ENCODE measurements at regions not wholly inside any gene's neighbourhood (a gene's known extent, or its start where the extent isn't known, plus 50 kb on each side); places are given as distances from the start of the nearest gene placed in this dataset.
A peak's percentile ranks its signal among the peaks of the same experiment; 100 is the strongest.

DNA sequence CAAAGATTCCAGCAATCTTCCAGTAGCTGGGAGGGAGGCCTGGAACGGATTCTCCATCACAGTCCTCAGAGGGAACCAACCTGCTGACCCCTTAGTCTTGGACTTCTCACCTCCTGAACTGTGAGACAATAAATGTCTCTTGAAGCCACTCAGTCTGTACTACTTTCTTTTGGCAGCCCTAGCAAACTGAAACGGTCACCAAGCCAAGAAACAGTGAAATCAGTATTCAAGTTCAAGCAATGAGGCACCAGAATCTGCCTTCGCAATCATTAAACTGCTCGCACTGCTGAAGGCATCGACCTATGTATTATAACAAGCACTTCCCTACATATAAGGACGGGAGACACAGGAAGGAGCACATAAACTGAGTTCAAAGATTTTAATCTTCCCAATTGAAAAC, 120.6 kb upstream of the PUM3 start:
- Histone ChIP-seq H2BK120ac (ENCODE audit: low read depth, low read length) (no peak overlapping the region), H2AK5ac (ENCODE audit: low read length, severe bottlenecking) (no peak overlapping the region), H3K14ac (ENCODE audit: low read length in 2 of 2) (no peak overlapping the region), H3K27me3 (ENCODE audit: control insufficient read depth in 1 of 2, insufficient read depth in 1 of 2, low read length in 2 of 2) (peaks cover 0 to 10% of the 10 kb centered on the region in 2 experiments), H3K9ac (ENCODE audit: low read length) (peak overlapping the region; percentile 38), H3K4ac (ENCODE audit: low read depth in 1 of 2, low read length in 2 of 2) (no peak overlapping the region), H3K4me2 (ENCODE audit: low read length, poor library complexity, severe bottlenecking) (no peak overlapping the region), H3K27ac (ENCODE audit: low read length, poor library complexity, severe bottlenecking) (no peak overlapping the region), H3K9me3 (ENCODE audit: control insufficient read depth, low read length) (no peaks in the 10 kb centered on the region), H3K18ac (ENCODE audit: low read depth in 1 of 2, low read length in 2 of 2) (no peak overlapping the region), H3K4me1 (ENCODE audit: control insufficient read depth, insufficient read depth, low read depth, low read length) (no peaks in the 10 kb centered on the region), H4K91ac (ENCODE audit: low read length) (no peak overlapping the region), H3K23ac (ENCODE audit: low read length in 2 of 2) (no peak overlapping the region), H4K8ac (ENCODE audit: low read length) (no peak overlapping the region), H2BK12ac (ENCODE audit: low read length in 2 of 2) (no peak overlapping the region), H3K36me3 (ENCODE audit: control insufficient read depth in 1 of 2, insufficient read depth in 2 of 2, low read depth in 1 of 2, low read length in 2 of 2) (no peaks in the 10 kb centered on the region), H2BK5ac (ENCODE audit: low read depth, low read length, poor library complexity, severe bottlenecking) (no peak overlapping the region), H2BK15ac (ENCODE audit: low read depth, poor library complexity, severe bottlenecking) (no peak overlapping the region), H3K79me1 (replicated peaks; ENCODE audit: low read length, poor library complexity, severe bottlenecking) (no peaks in the 10 kb centered on the region), H2AFZ (ENCODE audit: low read depth, low read length) (no peak overlapping the region), H3K4me3 (ENCODE audit: insufficient read depth in 1 of 2, low read depth in 1 of 2, low read length in 2 of 2) (no peak overlapping the region)
- no peak for DNase-seq
- WGBS, result 44% methylated on average over 5 of the region's 6 CpGs

DNA sequence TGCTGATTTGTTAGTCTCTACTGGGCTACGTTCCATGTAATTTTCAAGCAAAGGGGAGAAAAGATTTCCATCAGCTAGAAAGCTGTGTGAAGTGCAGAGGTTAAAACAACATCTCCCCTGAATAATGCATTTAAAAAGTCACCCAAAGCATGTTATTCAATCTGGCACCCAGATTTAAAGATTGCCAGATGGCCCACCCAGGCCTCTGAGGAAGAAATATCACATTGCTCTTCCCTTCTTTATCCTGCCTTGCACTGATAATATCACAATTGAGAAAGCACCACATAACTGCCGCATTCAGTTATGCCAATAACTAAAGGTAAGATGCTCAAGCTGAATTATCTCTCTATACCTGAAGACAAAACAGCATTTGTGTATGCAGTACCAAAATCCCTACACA, 119.4 kb upstream of the PUM3 start:
- Histone ChIP-seq H2BK5ac (ENCODE audit: low read depth, low read length, poor library complexity, severe bottlenecking) (no peak overlapping the region), H3K4ac (ENCODE audit: low read depth in 1 of 2, low read length in 2 of 2) (no peak overlapping the region), H2AK5ac (ENCODE audit: low read length, severe bottlenecking) (no peak overlapping the region), H2BK120ac (ENCODE audit: low read depth, low read length) (no peak overlapping the region), H2BK15ac (ENCODE audit: low read depth, poor library complexity, severe bottlenecking) (no peak overlapping the region), H4K91ac (ENCODE audit: low read length) (no peak overlapping the region), H4K8ac (ENCODE audit: low read length) (no peak overlapping the region), H3K23ac (ENCODE audit: low read length in 2 of 2) (no peak overlapping the region), H3K14ac (ENCODE audit: low read length in 2 of 2) (no peak overlapping the region), H3K36me3 (ENCODE audit: control insufficient read depth in 1 of 2, insufficient read depth in 2 of 2, low read depth in 1 of 2, low read length in 2 of 2) (no peaks in the 10 kb centered on the region), H2BK12ac (ENCODE audit: low read length in 2 of 2) (no peak overlapping the region), H3K4me3 (ENCODE audit: insufficient read depth in 1 of 2, low read depth in 1 of 2, low read length in 2 of 2) (no peak overlapping the region), H3K79me1 (replicated peaks; ENCODE audit: low read length, poor library complexity, severe bottlenecking) (no peaks in the 10 kb centered on the region), H3K18ac (ENCODE audit: low read depth in 1 of 2, low read length in 2 of 2) (no peak overlapping the region), H3K27me3 (ENCODE audit: control insufficient read depth in 1 of 2, insufficient read depth in 1 of 2, low read length in 2 of 2) (peaks cover 0 to 10% of the 10 kb centered on the region in 2 experiments), H3K4me2 (ENCODE audit: low read length, poor library complexity, severe bottlenecking) (no peak overlapping the region), H2AFZ (ENCODE audit: low read depth, low read length) (no peak overlapping the region), H3K9me3 (ENCODE audit: control insufficient read depth, low read length) (no peaks in the 10 kb centered on the region), H3K27ac (ENCODE audit: low read length, poor library complexity, severe bottlenecking) (no peak overlapping the region), H3K9ac (ENCODE audit: low read length) (no peak overlapping the region), H3K4me1 (ENCODE audit: control insufficient read depth, insufficient read depth, low read depth, low read length) (no peaks in the 10 kb centered on the region)
- no peak for DNase-seq
- 88% methylated on average over 2 of the region's 2 CpGs for WGBS

DNA sequence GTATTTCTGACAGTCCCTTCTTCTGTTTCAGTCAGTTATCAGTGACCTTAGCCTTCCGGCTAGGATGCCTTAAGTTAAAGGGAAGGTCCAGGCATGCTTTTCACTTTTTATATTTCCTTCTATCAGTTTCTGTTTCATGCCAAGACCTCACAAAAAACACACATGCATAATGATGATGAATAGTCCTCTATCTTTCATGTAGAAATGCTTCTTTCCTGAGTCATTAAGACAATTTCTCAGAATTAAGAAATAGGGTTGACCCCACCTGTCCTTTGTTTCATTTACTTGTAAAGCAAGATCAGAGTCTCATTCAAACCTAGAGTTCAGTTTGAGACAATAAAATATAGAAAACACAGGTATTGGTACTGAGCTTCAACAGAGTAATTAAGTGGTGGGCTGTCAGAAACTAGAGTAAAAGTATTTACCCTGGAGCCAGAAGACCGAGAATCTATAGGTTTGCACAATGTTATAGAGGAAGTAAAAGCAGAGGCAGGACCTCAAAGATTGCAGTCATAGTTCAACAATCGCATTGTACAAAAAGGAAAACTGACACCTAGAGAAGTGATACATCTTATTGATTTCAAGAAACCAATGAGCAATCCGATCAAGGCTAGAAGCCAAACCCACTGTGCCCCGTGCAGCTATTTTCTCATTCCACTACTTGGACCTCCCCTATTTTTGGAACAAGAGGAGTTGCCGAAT, 118.7 kb upstream of the PUM3 start:
- Histone ChIP-seq H3K18ac (ENCODE audit: low read depth in 1 of 2, low read length in 2 of 2) (no peak overlapping the region), H2AFZ (ENCODE audit: low read depth, low read length) (no peak overlapping the region), H2BK12ac (ENCODE audit: low read length in 2 of 2) (no peak overlapping the region), H2BK5ac (ENCODE audit: low read depth, low read length, poor library complexity, severe bottlenecking) (no peak overlapping the region), H3K4me3 (ENCODE audit: insufficient read depth in 1 of 2, low read depth in 1 of 2, low read length in 2 of 2) (no peak overlapping the region), H2BK15ac (ENCODE audit: low read depth, poor library complexity, severe bottlenecking) (no peak overlapping the region), H3K27me3 (ENCODE audit: control insufficient read depth in 1 of 2, insufficient read depth in 1 of 2, low read length in 2 of 2) (peaks cover 0 to 12% of the 10 kb centered on the region in 2 experiments), H3K4me2 (ENCODE audit: low read length, poor library complexity, severe bottlenecking) (no peak overlapping the region), H4K8ac (ENCODE audit: low read length) (no peak overlapping the region), H3K9ac (ENCODE audit: low read length) (no peak overlapping the region), H3K4ac (ENCODE audit: low read depth in 1 of 2, low read length in 2 of 2) (no peak overlapping the region), H2BK120ac (ENCODE audit: low read depth, low read length) (no peak overlapping the region), H4K91ac (ENCODE audit: low read length) (no peak overlapping the region), H3K9me3 (ENCODE audit: control insufficient read depth, low read length) (no peaks in the 10 kb centered on the region), H3K36me3 (ENCODE audit: control insufficient read depth in 1 of 2, insufficient read depth in 2 of 2, low read depth in 1 of 2, low read length in 2 of 2) (no peaks in the 10 kb centered on the region), H3K14ac (ENCODE audit: low read length in 2 of 2) (no peak overlapping the region), H2AK5ac (ENCODE audit: low read length, severe bottlenecking) (no peak overlapping the region), H3K27ac (ENCODE audit: low read length, poor library complexity, severe bottlenecking) (no peak overlapping the region), H3K23ac (ENCODE audit: low read length in 2 of 2) (no peak overlapping the region), H3K4me1 (ENCODE audit: control insufficient read depth, insufficient read depth, low read depth, low read length) (no peaks in the 10 kb centered on the region), H3K79me1 (replicated peaks; ENCODE audit: low read length, poor library complexity, severe bottlenecking) (no peaks in the 10 kb centered on the region)
- 90% methylated on average over 6 of the region's 6 CpGs for WGBS
- DNase-seq, result no peak

DNA sequence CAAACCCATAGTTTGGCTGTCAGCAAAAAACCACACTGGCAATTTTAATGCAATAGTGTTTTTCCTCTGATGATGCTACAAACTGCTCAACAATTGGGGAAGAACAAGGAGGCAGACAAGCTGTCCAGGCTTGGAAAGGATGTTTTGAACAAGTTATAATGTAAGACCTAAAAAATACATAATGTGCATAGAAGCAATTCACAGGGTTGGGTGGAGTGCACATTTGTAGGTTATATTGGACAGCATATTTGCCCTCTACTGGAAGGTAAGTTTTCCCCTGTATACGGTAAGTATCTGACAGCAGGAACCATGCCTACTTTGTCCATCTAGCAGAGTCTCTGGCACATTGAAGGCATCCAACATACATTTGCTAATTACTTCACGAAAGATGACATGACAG, 114.3 kb upstream of the PUM3 start:
- DNase-seq, result no peak
- WGBS, result 94% methylated on average over 2 of the region's 2 CpGs
- H3K36me3 ChIP-seq (ENCODE audit: control insufficient read depth in 1 of 2, insufficient read depth in 2 of 2, low read depth in 1 of 2, low read length in 2 of 2), result no peaks in the 10 kb centered on the region

More for the DNA sequence above, 114.3 kb upstream of the PUM3 start:
- Histone ChIP-seq H4K8ac (ENCODE audit: low read length) (no peak overlapping the region), H3K4ac (ENCODE audit: low read depth in 1 of 2, low read length in 2 of 2) (no peak overlapping the region), H3K4me3 (ENCODE audit: insufficient read depth in 1 of 2, low read depth in 1 of 2, low read length in 2 of 2) (no peak overlapping the region), H2BK12ac (ENCODE audit: low read length in 2 of 2) (no peak overlapping the region), H3K9me3 (ENCODE audit: control insufficient read depth, low read length) (no peaks in the 10 kb centered on the region), H2BK120ac (ENCODE audit: low read depth, low read length) (no peak overlapping the region), H2AK5ac (ENCODE audit: low read length, severe bottlenecking) (no peak overlapping the region), H3K27me3 (ENCODE audit: control insufficient read depth in 1 of 2, insufficient read depth in 1 of 2, low read length in 2 of 2) (peaks cover 0 to 10% of the 10 kb centered on the region in 2 experiments), H2BK15ac (ENCODE audit: low read depth, poor library complexity, severe bottlenecking) (no peak overlapping the region), H3K14ac (ENCODE audit: low read length in 2 of 2) (no peak overlapping the region), H3K4me1 (ENCODE audit: control insufficient read depth, insufficient read depth, low read depth, low read length) (no peaks in the 10 kb centered on the region), H3K27ac (ENCODE audit: low read length, poor library complexity, severe bottlenecking) (no peak overlapping the region), H3K18ac (ENCODE audit: low read depth in 1 of 2, low read length in 2 of 2) (no peak overlapping the region), H3K4me2 (ENCODE audit: low read length, poor library complexity, severe bottlenecking) (no peak overlapping the region), H3K9ac (ENCODE audit: low read length) (no peak overlapping the region), H3K79me1 (replicated peaks; ENCODE audit: low read length, poor library complexity, severe bottlenecking) (no peaks in the 10 kb centered on the region), H3K23ac (ENCODE audit: low read length in 2 of 2) (no peak overlapping the region), H2BK5ac (ENCODE audit: low read depth, low read length, poor library complexity, severe bottlenecking) (no peak overlapping the region), H2AFZ (ENCODE audit: low read depth, low read length) (no peak overlapping the region), H4K91ac (ENCODE audit: low read length) (no peak overlapping the region)
